C4-2B (cell line): ENCODE measurements at regions not wholly inside any gene's neighbourhood (a gene's known extent, or its start where the extent isn't known, plus 50 kb on each side); places are given as distances from the start of the nearest gene placed in this dataset.

Experiments
- CTCF ChIP-seq: fragments of 450-650 bp; conservative IDR thresholded peaks from 2 replicates; pipeline ENCODE4 v1.5.1; 2017; ENCODE audit warnings: mild to moderate bottlenecking
- ZFX ChIP-seq: fragments of 450-650 bp; IDR thresholded peaks from 2 replicates; pipeline ENCODE4 v1.6.1; 2017

GRCh38 chr10:109778993-109779392 lies 144.3 kb downstream of the XPNPEP1 start:
- TF ChIP-seq CTCF: no peak
- TF ChIP-seq ZFX: no peak
